22Rv1 (cell line): ENCODE measurements at regions not wholly inside any gene's neighbourhood (a gene's known extent, or its start where the extent isn't known, plus 50 kb on each side); places are given as distances from the start of the nearest gene placed in this dataset.

Experiments
- H3K27ac ChIP-seq: fragments of 450-650 bp; 2 replicates; pipeline ENCODE4 v1.5.1; 2017
- CTCF ChIP-seq: fragments of 450-650 bp; IDR thresholded peaks from 2 replicates; pipeline ENCODE4 v1.5.1; 2017; ENCODE audit warnings: mild to moderate bottlenecking
- ZFX ChIP-seq: fragments of 450-650 bp; IDR thresholded peaks from 2 replicates; pipeline ENCODE4 v1.6.1; 2017; ENCODE audit warnings: antibody characterized with exemption, borderline replicate concordance

GRCh38 chr17:5775098-5775497 is 190.8 kb upstream of the NLRP1 start:
- TF ChIP-seq CTCF: no peak
- no peak for TF ChIP-seq ZFX
- H3K27ac ChIP-seq: no peak overlapping the region

GRCh38 chr17:5780476-5780875 is 196.2 kb upstream of the NLRP1 start:
- no peak overlapping the region for H3K27ac ChIP-seq
- TF ChIP-seq ZFX (no peak), CTCF (no peak)

GRCh38 chr17:5781236-5781927 is 197.1 kb upstream of the NLRP1 start:
- TF ChIP-seq CTCF (no peak), ZFX (no peak)
- no peak overlapping the region for H3K27ac ChIP-seq

- no peak overlapping the region for H3K27ac ChIP-seq
- no peak for TF ChIP-seq ZFX
Measured at GRCh38 chr17:5783269-5783668, 199.0 kb upstream of the NLRP1 start.

- TF ChIP-seq CTCF (no peak), ZFX (no peak)
- no peak overlapping the region for H3K27ac ChIP-seq
Measured at GRCh38 chr17:5783851-5784250, 199.5 kb upstream of the NLRP1 start.

- no peak overlapping the region for H3K27ac ChIP-seq
Measured at GRCh38 chr17:5784791-5785190, 200.5 kb upstream of the NLRP1 start.

GRCh38 chr17:5785338-5785737 is 201.0 kb upstream of the NLRP1 start:
- H3K27ac ChIP-seq: no peak overlapping the region
- TF ChIP-seq CTCF: no peak
- TF ChIP-seq ZFX: no peak

More at GRCh38 chr17:5784791-5785190, 200.5 kb upstream of the NLRP1 start:
- no peak for TF ChIP-seq ZFX
- no peak for TF ChIP-seq CTCF
